Rectal smooth muscle tissue (tissue), 1 donor: ENCODE measurements at regions not wholly inside any gene's neighbourhood (a gene's known extent, or its start where the extent isn't known, plus 50 kb on each side); places are given as distances from the start of the nearest gene placed in this dataset.
"Not testable (repeated sequence)": the region's sequence is repeated elsewhere in the genome, so short reads cannot be mapped to it uniquely, and the experiment has no call there.

Experiments
- H3K27ac ChIP-seq: one replicate; pipeline ENCODE4 v1.7.0; 2013; ENCODE audit warnings: low read depth, low read length, inconsistent platforms
- H3K27me3 ChIP-seq: one replicate; pipeline ENCODE4 v1.7.0; 2013; ENCODE audit warnings: low read length; ENCODE audit not compliant: control insufficient read depth, insufficient read depth
- H3K36me3 ChIP-seq: one replicate; pipeline ENCODE4 v1.7.0; 2013; ENCODE audit warnings: low read length; ENCODE audit not compliant: control insufficient read depth, insufficient read depth
- H3K4me1 ChIP-seq: one replicate; pipeline ENCODE4 v1.7.0; 2013; ENCODE audit warnings: low read length; ENCODE audit not compliant: control insufficient read depth, insufficient read depth
- H3K4me3 ChIP-seq: one replicate; pipeline ENCODE4 v1.7.0; 2013; ENCODE audit warnings: low read length
- H3K9ac ChIP-seq: one replicate; pipeline ENCODE4 v1.7.0; 2013; ENCODE audit warnings: low read length

DNA sequence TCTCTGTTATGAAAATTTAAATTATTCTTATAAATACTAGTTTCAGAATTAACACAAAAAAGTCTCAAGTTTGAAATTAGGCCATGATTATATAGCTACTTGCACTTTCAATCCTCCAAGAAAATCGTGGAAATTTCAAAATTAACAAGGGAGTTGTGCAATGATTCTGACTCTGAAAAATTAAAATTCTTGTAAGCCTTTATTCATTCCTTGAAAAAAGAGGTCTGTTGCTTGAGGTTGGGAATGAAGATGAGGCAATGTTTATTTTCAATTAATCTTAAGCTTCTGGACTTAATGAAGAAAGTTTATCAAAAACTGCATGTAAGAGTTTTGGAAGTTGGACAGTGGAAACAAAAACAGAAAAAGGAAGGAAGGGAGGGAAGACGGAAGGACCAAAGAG is 128.2 kb upstream of the FIBIN start:
- no peak overlapping the region for H3K27ac ChIP-seq
- H3K4me3 ChIP-seq: no peak overlapping the region
- H3K27me3 ChIP-seq: no peaks in the 10 kb centered on the region
- no peak overlapping the region for H3K9ac ChIP-seq
- no peaks in the 10 kb centered on the region for H3K4me1 ChIP-seq
- no peaks in the 10 kb centered on the region for H3K36me3 ChIP-seq

- Histone ChIP-seq H3K4me3 (no peak overlapping the region), H3K27ac (no peak overlapping the region), H3K36me3 (no peaks in the 10 kb centered on the region), H3K9ac (no peak overlapping the region), H3K4me1 (no peaks in the 10 kb centered on the region), H3K27me3 (no peaks in the 10 kb centered on the region)
These were observed 126.6 kb upstream of the FIBIN start for GRCh38 chr11:26867286-26867685.

GRCh38 chr11:26878959-26879581 is 114.8 kb upstream of the FIBIN start:
- Histone ChIP-seq H3K9ac (no peak overlapping the region), H3K36me3 (no peaks in the 10 kb centered on the region), H3K4me3 (no peak overlapping the region), H3K27me3 (no peaks in the 10 kb centered on the region), H3K4me1 (no peaks in the 10 kb centered on the region), H3K27ac (no peak overlapping the region)

GRCh38 chr11:26882363-26882880 is 111.5 kb upstream of the FIBIN start:
- not testable (repeated sequence) for H3K9ac ChIP-seq, H3K27me3 ChIP-seq, H3K4me3 ChIP-seq, H3K27ac ChIP-seq, H3K4me1 ChIP-seq, H3K36me3 ChIP-seq

GRCh38 chr11:26891501-26891900 is 102.4 kb upstream of the FIBIN start:
- H3K4me1 ChIP-seq: no peaks in the 10 kb centered on the region
- no peaks in the 10 kb centered on the region for H3K36me3 ChIP-seq
- no peak overlapping the region for H3K9ac ChIP-seq
- no peaks in the 10 kb centered on the region for H3K27me3 ChIP-seq
- no peak overlapping the region for H3K4me3 ChIP-seq
- no peak overlapping the region for H3K27ac ChIP-seq

GRCh38 chr11:26896719-26897118 is 97.2 kb upstream of the FIBIN start:
- H3K9ac ChIP-seq: no peak overlapping the region
- H3K4me3 ChIP-seq: no peak overlapping the region
- H3K27ac ChIP-seq: no peak overlapping the region
- H3K27me3 ChIP-seq: no peaks in the 10 kb centered on the region
- peaks cover 5% of the 10 kb centered on the region for H3K4me1 ChIP-seq
- no peaks in the 10 kb centered on the region for H3K36me3 ChIP-seq

GRCh38 chr11:26898799-26899198 is 95.1 kb upstream of the FIBIN start:
- Histone ChIP-seq H3K4me3 (no peak overlapping the region), H3K36me3 (no peaks in the 10 kb centered on the region), H3K27ac (no peak overlapping the region), H3K27me3 (no peaks in the 10 kb centered on the region), H3K9ac (no peak overlapping the region), H3K4me1 (peaks cover 7% of the 10 kb centered on the region)

DNA sequence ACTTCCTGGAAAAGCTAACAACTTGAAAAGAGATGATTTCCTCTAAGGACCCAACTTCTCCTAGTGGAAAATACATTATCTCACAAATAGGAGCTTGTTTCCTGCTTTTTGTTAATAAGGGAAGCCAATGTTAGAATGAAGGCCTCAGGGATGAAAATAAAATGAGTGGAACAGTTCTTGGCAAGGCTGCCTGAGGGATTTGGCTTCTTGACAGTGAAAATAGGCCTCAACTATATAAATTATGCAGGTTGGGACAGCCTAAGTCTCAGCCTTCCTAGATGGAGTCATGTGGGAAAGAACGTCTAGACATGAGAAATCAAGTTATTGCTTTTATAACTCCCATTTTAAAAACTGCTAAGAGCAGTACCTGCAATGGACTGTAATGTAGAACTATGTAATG is 92.8 kb upstream of the FIBIN start:
- Histone ChIP-seq H3K9ac (no peak overlapping the region), H3K4me1 (peaks cover 11% of the 10 kb centered on the region), H3K36me3 (no peaks in the 10 kb centered on the region), H3K4me3 (no peak overlapping the region), H3K27me3 (no peaks in the 10 kb centered on the region), H3K27ac (peak overlapping the region; percentile 27)

- H3K36me3 ChIP-seq: no peaks in the 10 kb centered on the region
- H3K27ac ChIP-seq: no peak overlapping the region
- H3K4me1 ChIP-seq: peaks cover 11% of the 10 kb centered on the region
- no peak overlapping the region for H3K9ac ChIP-seq
- H3K4me3 ChIP-seq: no peak overlapping the region
- H3K27me3 ChIP-seq: no peaks in the 10 kb centered on the region
These were observed 89.8 kb upstream of the FIBIN start for GRCh38 chr11:26904132-26904531.

GRCh38 chr11:26904801-26905200 is 89.1 kb upstream of the FIBIN start:
- Histone ChIP-seq H3K9ac (no peak overlapping the region), H3K27ac (no peak overlapping the region), H3K36me3 (no peaks in the 10 kb centered on the region), H3K4me1 (peaks cover 11% of the 10 kb centered on the region), H3K4me3 (no peak overlapping the region), H3K27me3 (no peaks in the 10 kb centered on the region)

DNA sequence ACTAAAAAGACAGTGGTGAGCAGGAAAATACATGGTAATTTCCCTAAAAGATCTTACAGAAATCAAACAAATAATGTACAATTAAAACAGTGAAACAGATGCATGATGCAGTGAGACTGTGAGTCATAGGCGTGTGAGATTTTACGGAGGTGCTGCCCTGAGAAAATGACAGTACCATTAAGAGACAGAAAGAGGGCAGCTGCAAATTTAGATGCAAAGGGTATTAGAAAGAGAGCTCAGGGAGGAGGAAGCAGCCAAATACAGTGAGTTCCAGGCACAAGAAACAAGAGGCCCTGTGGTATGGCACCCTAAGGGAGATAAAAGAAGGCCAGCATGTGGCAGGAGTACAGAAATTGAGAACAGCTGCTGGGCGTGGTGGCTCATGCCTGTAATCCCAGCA is 88.5 kb upstream of the FIBIN start:
- no peaks in the 10 kb centered on the region for H3K27me3 ChIP-seq
- no peak overlapping the region for H3K4me3 ChIP-seq
- no peak overlapping the region for H3K27ac ChIP-seq
- no peak overlapping the region for H3K9ac ChIP-seq
- H3K36me3 ChIP-seq: no peaks in the 10 kb centered on the region
- H3K4me1 ChIP-seq: peaks cover 11% of the 10 kb centered on the region

DNA sequence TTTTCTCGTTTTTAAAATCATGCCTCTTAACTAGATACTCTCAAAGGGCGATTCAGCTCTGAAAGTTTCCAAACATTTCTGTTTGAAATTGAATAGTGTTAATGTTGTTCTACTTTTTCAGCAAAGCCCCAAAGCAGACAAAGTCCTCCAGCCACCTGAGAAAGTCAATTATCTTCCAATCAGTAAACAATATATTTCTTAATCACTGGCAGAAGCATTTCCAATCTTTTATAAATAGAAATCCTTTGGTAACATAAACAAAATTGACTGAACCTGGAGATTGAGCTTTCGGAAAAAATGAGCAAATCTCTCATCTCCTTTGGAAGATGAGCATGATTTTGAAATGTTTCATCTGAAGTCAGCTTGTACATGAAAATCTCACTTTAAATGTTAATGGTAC is 84.4 kb upstream of the FIBIN start:
- Histone ChIP-seq H3K27me3 (no peaks in the 10 kb centered on the region), H3K4me3 (no peak overlapping the region), H3K36me3 (no peaks in the 10 kb centered on the region), H3K27ac (no peak overlapping the region), H3K9ac (no peak overlapping the region), H3K4me1 (no peaks in the 10 kb centered on the region)

- H3K36me3 ChIP-seq: no peaks in the 10 kb centered on the region
- no peak overlapping the region for H3K27ac ChIP-seq
- no peaks in the 10 kb centered on the region for H3K4me1 ChIP-seq
- no peak overlapping the region for H3K9ac ChIP-seq
- no peak overlapping the region for H3K4me3 ChIP-seq
- H3K27me3 ChIP-seq: no peaks in the 10 kb centered on the region
These were observed 83.8 kb upstream of the FIBIN start for GRCh38 chr11:26909991-26910591.
